Esophagus muscularis mucosa (tissue), 4 donors: ENCODE measurements at regions not wholly inside any gene's neighbourhood (a gene's known extent, or its start where the extent isn't known, plus 50 kb on each side); places are given as distances from the start of the nearest gene placed in this dataset.

Source experiments
- DNase-seq: peaks from one replicate; pipeline ENCODE4 v3.0.0-alpha.2; 2017; ENCODE audit errors: extremely low spot score
- H3K27ac ChIP-seq, 4 donors: fragments of 200-600 bp; sonication (generic); replicated peaks in 1 of 4; 1 replicate in 3 of 4; 2 replicates in 1 of 4; pipeline ENCODE4 v1.5.1; 2016 to 2019; ENCODE audit warnings: mild to moderate bottlenecking in 1 of 4
- H3K27me3 ChIP-seq, 4 donors: fragments of 200-600 bp; sonication (generic); one replicate each; pipeline versions ENCODE4 v1.5.1 to v1.6.0; 2016 to 2019
- H3K36me3 ChIP-seq, 4 donors: fragments of 200-600 bp; sonication (generic); one replicate each; pipeline ENCODE4 v1.5.1; 2016 to 2019
- H3K4me1 ChIP-seq, 4 donors: fragments of 200-600 bp; sonication (generic); one replicate each; pipeline ENCODE4 v1.5.1; 2016 to 2019
- H3K4me3 ChIP-seq, 4 donors: fragments of 200-600 bp; sonication (generic); 1 replicate in 2 of 4; 2 replicates in 2 of 4; pipeline ENCODE4 v1.5.1; 2016 to 2019; ENCODE audit warnings: mild to moderate bottlenecking in 4 of 4, moderate library complexity in 1 of 4
- H3K9me3 ChIP-seq, 4 donors: fragments of 200-600 bp; sonication (generic); 1 replicate in 3 of 4; 2 replicates in 1 of 4; pipeline ENCODE4 v1.5.1; 2016 to 2019
- EP300 ChIP-seq: sonication (generic); formaldehyde crosslinking; IDR thresholded peaks from one replicate; pipeline ENCODE4 v1.6.1; 2017; ENCODE audit warnings: antibody characterized with exemption
- POLR2A ChIP-seq: fragments of 450-650 bp; IDR thresholded peaks from one replicate; pipeline ENCODE4 v1.6.1; 2017; ENCODE audit warnings: antibody characterized with exemption, moderate library complexity, mild to moderate bottlenecking, low read depth
- POLR2AphosphoS5 ChIP-seq, 2 donors: sonication (generic); formaldehyde crosslinking; IDR thresholded peaks; one replicate each; pipeline ENCODE4 v1.6.1; 2017; ENCODE audit warnings: antibody characterized with exemption in 2 of 2
- WGBS: methylation state at CpG from one replicate; pipeline ENCODE4 v1.1.5; 2018; 5-methylcytosine and 5-hydroxymethylcytosine counted together
- intact Hi-C: fragments of 100-400 bp; cut with DNase I; formaldehyde crosslinking; loops from one replicate; pipeline ENCODE4 v1.15.1; 2023
- TF ChIP-seq, protein P1 (sequence below), 3 experiments: fragments of 200-600 bp in 2 of 3; fragments of 450-650 bp in 1 of 3; sonication (generic) in 2 of 3; IDR thresholded peaks; one replicate each; pipeline ENCODE4 v1.5.1; 2017 to 2019; ENCODE audit warnings: antibody characterized with exemption in 3 of 3, mild to moderate bottlenecking in 2 of 3, moderate library complexity in 1 of 3

DNA sequence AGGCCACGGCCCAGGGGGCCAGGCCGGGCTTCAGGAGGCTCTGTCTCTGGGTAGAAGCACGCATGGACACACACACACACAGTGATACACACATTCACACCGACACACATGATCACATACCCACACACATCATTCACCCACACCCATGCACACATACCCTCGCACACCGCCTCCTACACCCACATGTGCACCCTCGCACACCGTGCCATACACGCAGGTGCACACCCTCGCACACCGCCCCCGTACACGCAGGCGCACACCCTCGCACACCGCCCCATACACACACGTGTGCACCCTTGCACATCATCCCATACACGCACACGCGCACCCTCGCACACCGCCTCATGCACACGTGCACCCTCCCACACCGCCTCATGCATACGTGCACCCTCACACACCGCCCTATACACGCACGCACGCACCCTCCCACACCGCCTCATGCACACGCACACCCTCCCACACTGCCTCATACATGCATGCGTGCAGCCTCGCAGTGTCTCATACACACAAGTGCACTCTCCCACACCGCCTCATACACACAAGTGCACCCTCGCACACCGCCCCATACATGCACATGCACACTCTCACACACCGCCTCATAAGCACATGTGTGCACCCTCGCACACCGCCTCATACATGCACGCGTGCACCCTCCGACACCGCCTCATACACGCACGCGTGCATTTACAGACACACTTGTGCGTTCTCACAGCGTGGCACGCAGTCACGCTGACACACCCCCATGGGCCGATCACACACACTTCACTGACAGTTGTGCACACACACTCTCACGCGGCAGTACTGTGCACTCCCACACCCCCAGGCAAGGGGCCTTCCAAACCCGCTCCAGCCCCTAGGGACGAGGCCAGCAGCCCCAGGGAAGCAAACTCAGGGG is 128.1 kb downstream of the SIK1 start:
- no peak overlapping the region for H3K4me3 ChIP-seq
- WGBS = 96% methylated on average over 55 of the region's 55 CpGs

DNA sequence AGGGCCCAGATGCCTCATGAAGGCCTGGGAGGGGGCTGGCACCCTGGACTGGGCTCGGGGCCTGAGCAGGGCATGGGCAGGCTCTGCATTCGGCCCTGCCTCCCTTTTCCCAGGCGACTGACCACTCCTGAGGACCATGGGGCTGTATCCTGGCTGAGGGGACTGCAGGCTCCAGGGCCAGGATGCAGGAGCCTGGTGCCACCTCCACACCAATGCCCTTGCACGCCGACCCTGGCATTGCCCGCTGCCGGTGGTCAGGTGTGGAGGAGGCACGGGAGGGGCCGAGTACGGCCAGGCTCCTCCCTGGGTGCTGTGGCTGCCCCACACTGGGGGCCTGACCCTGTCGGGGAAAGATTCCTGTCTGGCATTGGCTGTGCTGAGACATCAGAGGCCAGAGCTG is 128.9 kb downstream of the SIK1 start:
- no peak for DNase-seq
- intact Hi-C loops = no loop called here
- peaks cover 0 to 3% (median 0%) of the 10 kb centered on the region in 4 donors for H3K4me1 ChIP-seq
- no peaks in the 10 kb centered on the region for H3K36me3 ChIP-seq
- TF ChIP-seq POLR2AphosphoS5 (IDR thresholded peaks at IDR 0.05) (no peak), POLR2A (no peak), EP300 (no peak)
- TF ChIP-seq, protein P1, sequence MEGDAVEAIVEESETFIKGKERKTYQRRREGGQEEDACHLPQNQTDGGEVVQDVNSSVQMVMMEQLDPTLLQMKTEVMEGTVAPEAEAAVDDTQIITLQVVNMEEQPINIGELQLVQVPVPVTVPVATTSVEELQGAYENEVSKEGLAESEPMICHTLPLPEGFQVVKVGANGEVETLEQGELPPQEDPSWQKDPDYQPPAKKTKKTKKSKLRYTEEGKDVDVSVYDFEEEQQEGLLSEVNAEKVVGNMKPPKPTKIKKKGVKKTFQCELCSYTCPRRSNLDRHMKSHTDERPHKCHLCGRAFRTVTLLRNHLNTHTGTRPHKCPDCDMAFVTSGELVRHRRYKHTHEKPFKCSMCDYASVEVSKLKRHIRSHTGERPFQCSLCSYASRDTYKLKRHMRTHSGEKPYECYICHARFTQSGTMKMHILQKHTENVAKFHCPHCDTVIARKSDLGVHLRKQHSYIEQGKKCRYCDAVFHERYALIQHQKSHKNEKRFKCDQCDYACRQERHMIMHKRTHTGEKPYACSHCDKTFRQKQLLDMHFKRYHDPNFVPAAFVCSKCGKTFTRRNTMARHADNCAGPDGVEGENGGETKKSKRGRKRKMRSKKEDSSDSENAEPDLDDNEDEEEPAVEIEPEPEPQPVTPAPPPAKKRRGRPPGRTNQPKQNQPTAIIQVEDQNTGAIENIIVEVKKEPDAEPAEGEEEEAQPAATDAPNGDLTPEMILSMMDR (IDR thresholded peaks at IDR 0.05) = no peak
- peaks cover 0 to 11% (median 8%) of the 10 kb centered on the region in 4 donors for H3K9me3 ChIP-seq
- no peak overlapping the region for H3K4me3 ChIP-seq
- peaks cover 0 to 19% (median 0%) of the 10 kb centered on the region in 4 donors for H3K27me3 ChIP-seq
- 70% methylated on average over 2 of the region's 11 CpGs for WGBS
- H3K27ac ChIP-seq = no peak overlapping the region

More for the DNA sequence above, 128.1 kb downstream of the SIK1 start:
- Histone ChIP-seq H3K4me1 (peaks cover 0 to 3% (median 0%) of the 10 kb centered on the region in 4 donors), H3K9me3 (peaks cover 0 to 11% (median 8%) of the 10 kb centered on the region in 4 donors), H3K27ac (no peak overlapping the region), H3K27me3 (peaks cover 0 to 17% (median 0%) of the 10 kb centered on the region in 4 donors), H3K36me3 (no peaks in the 10 kb centered on the region)
- DNase-seq = no peak
- no peak for TF ChIP-seq POLR2AphosphoS5 (IDR thresholded peaks at IDR 0.05)
- TF ChIP-seq POLR2A = no peak
- intact Hi-C loops = no loop called here

DNA sequence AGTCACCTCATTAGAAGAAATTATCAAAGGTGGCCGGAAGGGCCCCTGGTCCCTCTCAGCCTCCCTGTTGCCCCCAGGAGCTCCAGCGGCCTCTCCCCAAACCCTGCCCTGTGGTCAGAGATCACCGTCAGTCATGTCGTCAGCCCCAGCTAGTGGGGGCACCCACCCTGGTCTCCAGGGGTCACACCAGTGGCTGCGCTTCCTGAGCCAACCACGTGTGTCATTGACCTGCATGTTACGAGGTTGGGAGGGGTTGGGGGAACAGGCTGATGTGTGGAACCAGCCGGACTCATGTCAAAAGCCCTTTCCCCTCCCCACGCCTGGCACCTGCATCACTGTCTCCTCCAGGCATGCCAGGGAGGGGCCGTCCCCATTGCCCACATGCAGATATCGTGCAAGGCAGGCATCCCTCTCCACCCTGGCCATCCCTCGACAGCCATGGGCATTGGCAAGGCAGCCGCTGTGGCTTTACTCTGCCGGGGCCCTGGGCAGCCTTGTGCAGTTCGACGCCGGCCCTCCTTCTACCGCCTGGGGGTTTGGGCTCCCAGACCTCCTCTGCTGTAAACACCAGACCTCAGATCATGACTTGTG is 128.7 kb downstream of the CRYAA start:
- intact Hi-C loops = no loop called here
- H3K27me3 ChIP-seq = peaks cover 0 to 23% (median 0%) of the 10 kb centered on the region in 4 donors
- no peaks in the 10 kb centered on the region for H3K36me3 ChIP-seq
- TF ChIP-seq, protein P1 (IDR thresholded peaks at IDR 0.05) = no peak
- TF ChIP-seq POLR2A (no peak), EP300 (no peak), POLR2AphosphoS5 (IDR thresholded peaks at IDR 0.05) (no peak)
- 85% methylated on average over 11 of the region's 18 CpGs for WGBS
- H3K9me3 ChIP-seq = peaks cover 0 to 11% (median 8%) of the 10 kb centered on the region in 4 donors
- peaks cover 0 to 3% (median 0%) of the 10 kb centered on the region in 4 donors for H3K4me1 ChIP-seq
- H3K4me3 ChIP-seq = no peak overlapping the region
- H3K27ac ChIP-seq = no peak overlapping the region
- DNase-seq = no peak

DNA sequence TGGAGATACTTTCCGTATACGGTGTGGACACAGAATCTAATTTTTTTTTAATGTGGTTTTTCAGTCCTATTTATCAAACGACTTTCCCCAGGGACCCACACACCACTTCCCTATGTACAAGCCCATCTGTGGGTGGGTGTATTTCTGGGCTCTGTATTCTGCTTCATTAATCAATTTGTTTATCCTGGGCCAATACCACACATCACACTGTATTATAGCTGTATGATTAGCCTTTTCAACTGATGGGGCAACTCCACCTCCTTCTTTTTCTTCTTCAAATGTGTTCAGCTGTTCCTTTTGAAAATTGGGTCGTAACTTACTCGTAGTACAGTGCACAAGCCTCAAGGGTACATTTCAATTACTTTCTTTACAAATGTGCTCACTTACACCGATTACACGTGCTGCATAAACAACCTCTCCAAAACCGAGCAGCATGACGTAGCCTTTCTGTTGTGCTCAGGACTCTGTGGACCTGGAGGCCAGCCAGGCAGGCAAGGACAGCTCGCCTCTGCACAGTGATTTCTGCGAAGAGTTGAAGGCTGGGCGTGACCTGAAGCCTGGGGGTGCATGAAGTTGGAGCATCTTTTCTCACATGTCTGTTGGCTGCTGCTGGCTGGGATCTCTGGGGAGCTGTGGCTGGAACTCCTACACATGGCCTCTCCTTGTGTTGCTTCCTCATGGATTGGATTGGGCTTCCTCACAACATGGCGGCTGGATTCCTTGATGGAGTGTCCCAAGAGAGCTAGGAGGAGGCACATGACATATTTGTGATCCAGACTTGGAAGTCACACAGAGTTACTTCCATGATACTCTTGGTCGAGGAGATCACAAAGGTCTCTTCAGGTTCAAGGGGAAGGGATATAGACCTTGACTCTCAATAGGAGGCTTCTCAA is 126.5 kb downstream of the CRYAA start:
- Histone ChIP-seq H3K27me3 (peaks cover 0 to 35% (median 0%) of the 10 kb centered on the region in 4 donors), H3K4me3 (no peak overlapping the region), H3K27ac (no peak overlapping the region), H3K36me3 (no peaks in the 10 kb centered on the region), H3K4me1 (no peaks in the 10 kb centered on the region), H3K9me3 (peaks cover 0 to 11% (median 8%) of the 10 kb centered on the region in 4 donors)
- TF ChIP-seq POLR2A = no peak
- TF ChIP-seq POLR2AphosphoS5 (IDR thresholded peaks at IDR 0.05) = no peak
- TF ChIP-seq, protein P1 (IDR thresholded peaks at IDR 0.05) = no peak
- TF ChIP-seq EP300 = no peak
- intact Hi-C loops = no loop called here
- WGBS = 72% methylated on average over 14 of the region's 14 CpGs
- DNase-seq = no peak
